HG03159 (cell line): ENCODE measurements at regions not wholly inside any gene's neighbourhood (a gene's known extent, or its start where the extent isn't known, plus 50 kb on each side); places are given as distances from the start of the nearest gene placed in this dataset.
"Not testable (repeated sequence)": the region's sequence is repeated elsewhere in the genome, so short reads cannot be mapped to it uniquely, and the experiment has no call there.

Source experiments
- ATAC-seq: cut with Tn5 transposase; IDR thresholded peaks from one replicate; pipeline ENCODE4 v1.9.1; 2021; ENCODE audit warnings: mild to moderate bottlenecking, moderate library complexity; ENCODE audit not compliant: unreplicated experiment

GRCh38 chr12:127501916-127502315 is 765.1 kb upstream of the TMEM132C start:
- no peak for ATAC-seq

DNA sequence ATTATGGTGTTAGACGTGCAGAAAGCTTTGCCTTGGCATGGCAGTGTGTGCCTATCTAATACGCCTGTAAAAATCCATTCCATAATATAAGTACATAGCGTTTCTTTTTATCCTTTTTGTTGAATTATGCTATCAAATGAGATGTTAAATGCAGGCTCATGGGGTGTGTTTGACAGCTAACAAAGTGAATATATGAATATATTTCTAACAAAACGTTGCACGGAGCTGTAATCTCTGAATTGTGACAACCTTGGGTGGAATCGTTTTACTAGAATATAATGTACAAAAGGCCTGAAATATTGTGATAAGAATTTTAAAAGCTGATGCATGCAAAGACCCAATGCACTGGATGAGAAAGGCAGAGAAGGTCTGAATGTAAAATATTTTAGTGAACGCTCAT is 763.7 kb upstream of the TMEM132C start:
- ATAC-seq: no peak

DNA sequence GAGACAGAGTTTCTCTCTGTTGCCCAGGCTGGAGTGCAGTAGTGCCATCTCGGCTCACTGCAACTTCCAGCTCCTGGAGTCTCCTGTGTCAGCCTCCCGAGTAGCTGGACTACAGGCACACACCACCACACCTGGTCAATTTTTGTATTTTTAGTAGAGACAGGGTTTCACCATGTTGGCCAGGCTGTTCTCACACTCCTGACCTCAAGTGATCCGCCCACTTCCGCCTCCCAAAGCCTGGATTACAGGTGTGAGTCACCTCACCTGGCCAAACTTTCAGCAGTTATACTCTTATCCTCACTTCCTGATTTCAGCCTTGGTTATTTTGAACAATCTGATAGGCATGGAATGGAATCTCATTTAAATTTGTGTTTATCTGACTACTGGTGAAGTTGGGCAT is 763.0 kb upstream of the TMEM132C start:
- not testable (repeated sequence) for ATAC-seq

DNA sequence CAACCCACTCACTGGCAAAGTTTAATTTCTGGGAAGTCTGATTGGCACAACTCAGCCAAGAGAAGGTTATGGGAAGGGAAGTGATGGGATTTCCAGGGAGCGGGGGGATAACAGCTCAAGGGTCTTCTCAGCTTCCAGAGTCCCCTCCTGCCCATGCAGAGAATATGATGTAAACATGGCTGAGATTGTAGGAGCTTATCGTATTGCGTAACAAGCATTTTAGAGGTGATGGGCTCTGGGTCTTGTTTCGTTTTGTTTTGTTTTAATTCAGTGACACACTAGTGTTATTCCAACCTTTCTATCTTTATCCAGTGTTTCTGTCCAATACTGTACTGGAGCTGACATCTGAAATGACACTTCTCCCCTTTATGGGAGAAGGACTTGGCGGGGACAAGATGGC is 762.1 kb upstream of the TMEM132C start:
- ATAC-seq: no peak

DNA sequence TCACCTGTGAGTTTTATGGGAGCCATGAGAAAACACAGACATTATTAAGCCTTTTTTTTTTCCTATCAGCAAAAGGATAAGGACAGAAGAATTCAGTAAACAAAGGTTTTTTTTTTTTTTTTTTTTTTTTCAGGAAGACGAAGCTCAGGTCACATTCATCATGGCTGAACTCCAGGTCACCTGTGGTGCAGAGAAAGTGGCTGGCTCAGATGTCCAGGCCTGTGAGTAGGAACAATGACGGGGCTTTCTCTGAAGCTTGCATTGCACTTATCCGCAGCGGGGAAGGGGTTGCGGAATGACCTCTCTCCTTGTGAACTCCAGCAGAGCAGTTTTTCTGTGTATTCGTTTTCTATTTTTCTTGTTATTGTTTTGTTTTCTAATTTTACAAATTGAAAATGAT is 759.6 kb upstream of the TMEM132C start:
- no peak for ATAC-seq

- no peak for ATAC-seq
Observed at GRCh38 chr12:127509066-127509778, 757.7 kb upstream of the TMEM132C start.

DNA sequence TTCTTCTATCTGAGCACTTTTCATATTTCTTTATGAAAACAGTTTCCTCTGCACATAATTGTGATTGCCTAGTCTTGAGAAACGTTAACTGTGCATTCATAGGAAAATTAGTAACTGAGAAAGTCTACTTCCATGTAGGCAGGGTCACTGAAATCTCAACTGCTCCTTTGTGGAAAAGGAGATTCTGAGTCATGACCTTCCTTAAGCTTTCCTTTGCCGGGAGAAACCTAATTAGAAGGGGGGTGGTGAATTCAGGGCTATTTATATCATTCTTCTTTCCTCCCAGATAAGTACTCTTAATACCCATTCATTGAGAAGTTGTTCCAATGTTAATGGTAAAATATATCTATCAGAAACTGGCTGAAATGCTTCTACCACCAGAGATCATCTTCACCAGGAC is 751.0 kb upstream of the TMEM132C start:
- no peak for ATAC-seq

GRCh38 chr12:127516467-127516866 is 750.5 kb upstream of the TMEM132C start:
- no peak for ATAC-seq

GRCh38 chr12:127519779-127520178 is 747.2 kb upstream of the TMEM132C start:
- ATAC-seq: no peak

GRCh38 chr12:127526925-127527324 is 740.0 kb upstream of the TMEM132C start:
- no peak for ATAC-seq

DNA sequence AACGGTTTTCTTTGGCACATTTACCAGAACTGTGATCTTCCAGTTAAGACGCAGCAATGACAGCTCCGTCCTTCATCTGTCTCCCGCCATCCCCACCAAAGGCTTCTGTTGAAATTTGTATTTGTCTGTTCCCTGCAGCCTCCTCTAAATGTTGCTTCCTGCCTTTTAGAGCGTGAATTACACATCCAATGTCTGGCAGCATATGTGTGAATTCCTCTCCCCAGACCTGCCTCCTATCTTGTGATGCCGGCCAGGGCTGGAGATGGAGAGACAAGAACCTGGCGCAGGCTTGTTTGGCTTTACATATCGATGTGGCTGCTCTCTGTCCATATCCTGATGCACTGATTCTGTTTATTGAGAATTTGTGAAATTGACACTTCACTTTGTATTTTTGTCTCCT is 738.4 kb upstream of the TMEM132C start:
- no peak for ATAC-seq

DNA sequence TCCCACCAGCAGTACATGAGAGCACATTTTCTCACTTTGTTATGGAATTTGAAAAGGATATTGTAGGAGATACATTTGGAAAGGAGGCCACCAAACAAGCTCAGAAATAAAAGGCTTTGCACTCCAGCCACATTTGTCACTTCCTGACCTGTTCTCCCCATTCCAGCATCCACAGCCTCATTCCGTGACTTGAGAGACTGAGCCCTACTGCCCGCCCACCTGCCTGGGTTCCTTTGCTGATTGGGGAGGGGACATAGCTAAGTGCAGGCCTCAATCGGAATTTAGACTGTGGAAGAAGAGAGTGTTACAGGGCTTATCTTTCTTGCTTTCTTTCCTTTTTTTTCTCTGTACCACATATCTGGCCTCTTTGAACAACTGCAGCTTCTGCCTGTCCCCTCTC is 735.4 kb upstream of the TMEM132C start:
- ATAC-seq: no peak

DNA sequence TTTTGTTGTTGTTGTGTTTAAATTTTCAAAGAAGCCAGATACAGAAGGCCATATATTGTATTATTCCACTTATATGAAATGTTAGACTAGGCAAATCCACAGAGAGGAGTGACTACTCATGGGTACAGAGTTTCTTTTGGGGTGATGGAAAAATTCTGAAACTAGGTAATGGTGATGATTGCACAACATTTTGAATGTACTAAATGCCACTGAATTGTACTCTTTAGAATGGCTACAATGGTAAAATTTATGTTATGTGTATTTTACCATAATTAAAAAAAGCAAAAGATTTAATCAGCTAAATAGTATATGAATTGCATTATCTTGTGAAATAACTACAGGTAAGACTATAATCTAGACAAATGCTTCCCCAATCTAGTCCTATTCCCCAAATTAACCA is 733.6 kb upstream of the TMEM132C start:
- no peak for ATAC-seq

- ATAC-seq: no peak
Observed at GRCh38 chr12:127536833-127537428, 730.0 kb upstream of the TMEM132C start.

DNA sequence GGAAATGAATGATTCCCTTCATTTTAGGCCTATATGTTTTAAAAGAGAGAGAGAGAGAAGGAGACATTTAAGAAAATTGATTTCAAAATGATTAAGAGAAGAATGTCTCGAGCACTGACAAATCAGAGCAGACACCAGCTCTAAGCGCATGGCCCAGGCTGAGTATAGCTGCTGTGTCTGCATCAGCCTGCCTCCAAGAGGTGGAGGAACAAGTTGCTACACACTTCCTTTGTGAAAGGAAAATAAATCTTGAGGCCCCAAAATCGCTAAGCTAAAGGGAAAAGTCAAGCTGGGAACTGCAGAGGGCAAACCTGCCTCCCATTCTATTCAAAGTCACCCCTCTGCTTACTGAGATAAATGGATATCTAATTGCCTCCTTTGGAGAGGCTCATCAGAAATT is 728.7 kb upstream of the TMEM132C start:
- ATAC-seq: no peak

DNA sequence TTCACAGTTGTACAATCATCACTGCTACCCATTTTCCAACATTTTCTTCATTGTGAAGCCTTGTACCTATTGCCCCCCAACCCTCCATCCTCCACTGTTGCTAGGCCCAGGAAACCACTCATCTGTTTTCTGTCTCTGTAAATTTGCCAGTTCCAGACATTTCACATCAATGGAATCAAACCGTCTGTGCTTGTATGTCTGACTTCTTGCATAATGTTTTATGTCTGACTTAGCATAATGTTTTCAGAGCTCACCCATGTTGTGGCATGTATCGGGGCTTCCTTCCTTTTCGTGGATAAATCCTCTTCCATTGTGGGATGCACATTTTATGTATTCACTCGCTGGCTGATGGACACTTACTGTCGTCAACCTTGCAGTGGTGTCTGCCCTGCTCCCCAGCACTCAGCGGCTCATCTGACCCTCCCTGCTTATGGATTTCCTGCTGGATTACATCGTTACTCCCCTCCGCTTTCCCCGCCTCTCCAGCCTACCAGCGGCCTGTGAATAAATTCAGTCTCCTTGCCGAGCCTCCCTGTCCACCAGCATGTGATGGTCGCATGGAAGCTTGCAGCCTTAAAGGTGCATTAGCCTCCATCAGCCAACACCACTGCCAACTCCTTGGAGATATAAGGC is 727.6 kb upstream of the TMEM132C start:
- ATAC-seq: no peak

DNA sequence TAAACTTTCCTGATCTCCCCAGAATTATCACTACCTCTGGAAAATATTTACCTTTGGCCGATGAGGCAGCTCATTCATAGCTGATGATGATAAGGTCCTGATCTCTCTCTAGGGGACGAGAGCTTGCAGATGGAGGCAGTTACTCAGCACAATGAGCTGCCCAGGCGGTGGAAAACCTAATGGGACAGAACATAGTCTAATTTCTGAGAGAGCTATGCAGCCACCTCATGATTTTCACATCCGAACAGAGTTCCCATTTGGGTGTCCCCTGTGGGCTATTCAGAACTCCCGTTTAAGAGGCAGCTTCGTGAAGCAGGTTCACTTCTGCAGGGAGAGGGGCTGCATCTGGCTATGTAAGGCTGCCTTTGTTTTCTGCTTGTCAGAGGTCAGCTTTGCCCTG is 724.6 kb upstream of the TMEM132C start:
- ATAC-seq: no peak

- ATAC-seq: no peak
Observed at GRCh38 chr12:127542931-127543330, 724.0 kb upstream of the TMEM132C start.

DNA sequence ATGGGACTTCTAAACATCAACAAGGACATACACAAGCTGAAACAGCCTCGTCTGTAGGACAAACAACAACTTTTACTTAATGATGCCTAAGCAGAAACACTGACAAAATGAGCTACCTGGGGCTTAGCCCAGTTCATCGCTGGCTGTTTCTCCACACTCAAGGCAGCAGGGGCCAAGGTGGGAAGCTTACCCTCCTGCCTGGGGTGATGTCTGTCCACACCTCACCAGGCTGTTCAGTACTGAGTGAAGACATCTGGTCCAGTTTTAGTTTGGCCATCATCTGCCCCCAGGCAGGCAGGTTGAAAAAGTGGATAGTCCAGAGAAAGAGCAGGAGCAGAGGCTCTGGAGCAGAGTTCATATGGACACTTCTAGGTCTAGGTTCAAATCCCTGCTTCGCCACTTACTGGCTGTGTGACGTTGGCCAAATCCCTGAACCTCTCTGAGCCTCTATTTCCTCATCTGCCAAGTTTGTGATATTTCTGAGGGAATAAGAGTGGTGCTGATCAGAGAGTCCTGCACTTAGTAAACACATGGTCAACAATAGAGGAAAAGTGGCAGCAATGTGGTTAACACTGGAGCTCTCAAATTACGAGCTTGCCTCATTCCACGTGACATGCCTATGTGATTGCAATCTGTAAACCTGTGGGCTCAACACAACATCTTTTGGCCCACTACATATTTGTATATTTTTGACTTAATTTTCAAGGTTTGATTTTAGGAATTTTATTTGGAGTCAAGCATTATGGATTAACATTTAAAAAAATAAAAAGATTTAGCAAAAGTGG is 720.1 kb upstream of the TMEM132C start:
- ATAC-seq: no peak

DNA sequence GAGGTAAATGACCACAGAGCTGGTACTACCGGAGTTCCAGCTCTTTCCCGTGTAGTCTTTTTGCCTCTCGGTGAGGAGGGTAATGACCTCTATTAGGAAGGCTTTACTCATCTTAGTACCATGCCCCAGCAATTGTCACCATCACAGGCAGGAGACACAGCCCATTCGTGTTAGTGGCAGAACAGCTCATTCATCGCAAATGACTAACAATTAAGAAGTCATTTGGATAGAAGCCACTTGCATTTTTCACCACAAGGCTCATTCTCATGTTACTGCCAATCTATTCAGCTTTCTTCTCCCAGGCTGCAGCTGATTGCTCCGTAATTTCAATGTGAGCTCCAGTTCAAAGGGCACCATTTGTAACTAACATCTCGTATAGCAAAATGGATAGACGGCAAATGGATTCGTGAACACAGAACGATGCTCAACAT is 718.8 kb upstream of the TMEM132C start:
- ATAC-seq: no peak

DNA sequence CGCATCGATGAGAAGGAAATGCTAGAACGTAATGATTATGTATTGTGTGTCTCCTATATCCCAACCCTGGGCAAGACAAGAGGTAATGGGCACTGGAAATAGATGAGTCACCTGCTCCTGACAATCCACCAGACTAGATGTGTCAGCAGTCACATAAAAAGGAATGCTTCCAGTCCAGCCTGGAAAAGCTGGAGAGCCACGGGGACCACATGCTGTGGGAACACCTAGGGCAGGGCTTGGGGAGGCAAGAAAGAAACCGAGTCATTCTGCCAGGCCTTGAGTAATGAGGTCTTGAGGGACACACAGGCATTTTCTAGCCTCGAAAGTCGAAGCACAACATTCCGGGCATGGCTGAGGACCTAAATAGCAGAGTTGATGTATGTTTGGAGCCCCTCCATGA is 716.7 kb upstream of the TMEM132C start:
- no peak for ATAC-seq

DNA sequence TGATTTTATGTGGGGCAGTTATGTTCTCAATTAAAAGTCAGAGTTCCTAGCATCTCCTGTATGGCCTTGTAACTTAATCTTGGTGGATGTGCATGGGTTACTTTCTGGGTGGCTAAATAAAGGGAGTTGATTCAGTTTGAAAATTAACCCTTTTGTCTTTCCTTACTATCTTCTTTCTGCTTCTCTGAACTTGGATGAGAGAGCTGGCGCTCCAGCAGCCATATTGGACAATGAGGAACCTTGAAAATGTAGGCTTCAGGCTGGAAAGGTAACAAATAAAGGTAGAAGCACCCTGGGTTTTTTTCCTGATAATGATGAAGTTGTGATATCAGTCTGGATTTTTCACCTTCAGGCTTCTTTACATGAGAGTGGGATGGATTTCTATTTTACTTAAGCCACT is 714.1 kb upstream of the TMEM132C start:
- ATAC-seq: no peak
